C4-2B (cell line): ENCODE measurements at regions not wholly inside any gene's neighbourhood (a gene's known extent, or its start where the extent isn't known, plus 50 kb on each side); places are given as distances from the start of the nearest gene placed in this dataset.

Experiments
- ZFX ChIP-seq: fragments of 450-650 bp; IDR thresholded peaks from 2 replicates; pipeline ENCODE4 v1.6.1; 2017
- TF ChIP-seq, protein P1 (sequence below): fragments of 450-650 bp; conservative IDR thresholded peaks from 2 replicates; pipeline ENCODE4 v1.5.1; 2017; ENCODE audit warnings: mild to moderate bottlenecking

- TF ChIP-seq, protein P1, sequence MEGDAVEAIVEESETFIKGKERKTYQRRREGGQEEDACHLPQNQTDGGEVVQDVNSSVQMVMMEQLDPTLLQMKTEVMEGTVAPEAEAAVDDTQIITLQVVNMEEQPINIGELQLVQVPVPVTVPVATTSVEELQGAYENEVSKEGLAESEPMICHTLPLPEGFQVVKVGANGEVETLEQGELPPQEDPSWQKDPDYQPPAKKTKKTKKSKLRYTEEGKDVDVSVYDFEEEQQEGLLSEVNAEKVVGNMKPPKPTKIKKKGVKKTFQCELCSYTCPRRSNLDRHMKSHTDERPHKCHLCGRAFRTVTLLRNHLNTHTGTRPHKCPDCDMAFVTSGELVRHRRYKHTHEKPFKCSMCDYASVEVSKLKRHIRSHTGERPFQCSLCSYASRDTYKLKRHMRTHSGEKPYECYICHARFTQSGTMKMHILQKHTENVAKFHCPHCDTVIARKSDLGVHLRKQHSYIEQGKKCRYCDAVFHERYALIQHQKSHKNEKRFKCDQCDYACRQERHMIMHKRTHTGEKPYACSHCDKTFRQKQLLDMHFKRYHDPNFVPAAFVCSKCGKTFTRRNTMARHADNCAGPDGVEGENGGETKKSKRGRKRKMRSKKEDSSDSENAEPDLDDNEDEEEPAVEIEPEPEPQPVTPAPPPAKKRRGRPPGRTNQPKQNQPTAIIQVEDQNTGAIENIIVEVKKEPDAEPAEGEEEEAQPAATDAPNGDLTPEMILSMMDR: no peak
- TF ChIP-seq ZFX: no peak
These were observed 79.0 kb downstream of the RNASET2 start for GRCh38 chr6:166877349-166877748.
